NCI-H187 treated with DMSO at 0.1 percent for 48 hours (cell line): ENCODE measurements at regions not wholly inside any gene's neighbourhood (a gene's known extent, or its start where the extent isn't known, plus 50 kb on each side); places are given as distances from the start of the nearest gene placed in this dataset.
"Not testable (repeated sequence)": the region's sequence is repeated elsewhere in the genome, so short reads cannot be mapped to it uniquely, and the experiment has no call there.

Experiments
- DNase-seq: peaks from one replicate; lab custom pipeline; 2025; lab: John Stamatoyannopoulos, UW

DNA sequence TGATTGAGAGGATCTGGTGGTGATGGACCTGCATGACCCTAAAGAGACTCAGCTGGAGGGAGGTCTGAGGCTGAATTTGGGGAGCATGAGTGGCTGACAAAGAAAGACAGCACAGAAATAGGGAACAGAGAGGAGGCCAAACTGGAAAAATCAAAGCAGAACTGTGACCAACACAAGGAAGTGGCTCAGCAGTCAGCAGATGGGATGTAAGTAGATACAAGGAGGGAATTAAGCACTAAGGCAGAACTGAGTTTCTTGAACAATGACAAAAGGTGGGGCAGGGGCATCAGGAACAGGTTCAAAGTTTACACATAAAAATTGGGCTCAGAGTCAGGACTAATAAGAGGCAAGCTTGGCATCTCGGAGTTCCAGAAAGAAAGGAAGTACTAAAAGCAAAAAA lies 144.3 kb upstream of the KLF3 start:
- DNase-seq = no peak

DNA sequence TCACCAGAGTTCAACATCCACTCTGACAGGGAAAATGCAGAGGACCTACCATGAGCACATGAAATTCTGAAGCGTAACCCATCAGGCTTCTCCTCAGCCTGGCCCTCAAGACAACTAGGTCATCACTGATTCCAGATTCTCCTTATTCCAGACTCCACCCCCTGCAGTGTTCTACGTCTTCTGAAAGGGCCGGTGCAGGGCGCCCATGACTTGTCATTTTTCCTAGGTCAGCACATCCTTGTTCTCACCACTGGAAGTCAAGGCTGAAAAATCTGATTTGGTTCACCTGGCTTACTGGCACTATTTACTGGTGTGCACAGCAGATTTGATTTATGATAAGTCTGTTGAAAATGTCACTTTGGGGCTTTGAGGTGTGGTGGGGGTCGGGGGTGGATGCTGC lies 140.9 kb upstream of the KLF3 start:
- no peak for DNase-seq

DNA sequence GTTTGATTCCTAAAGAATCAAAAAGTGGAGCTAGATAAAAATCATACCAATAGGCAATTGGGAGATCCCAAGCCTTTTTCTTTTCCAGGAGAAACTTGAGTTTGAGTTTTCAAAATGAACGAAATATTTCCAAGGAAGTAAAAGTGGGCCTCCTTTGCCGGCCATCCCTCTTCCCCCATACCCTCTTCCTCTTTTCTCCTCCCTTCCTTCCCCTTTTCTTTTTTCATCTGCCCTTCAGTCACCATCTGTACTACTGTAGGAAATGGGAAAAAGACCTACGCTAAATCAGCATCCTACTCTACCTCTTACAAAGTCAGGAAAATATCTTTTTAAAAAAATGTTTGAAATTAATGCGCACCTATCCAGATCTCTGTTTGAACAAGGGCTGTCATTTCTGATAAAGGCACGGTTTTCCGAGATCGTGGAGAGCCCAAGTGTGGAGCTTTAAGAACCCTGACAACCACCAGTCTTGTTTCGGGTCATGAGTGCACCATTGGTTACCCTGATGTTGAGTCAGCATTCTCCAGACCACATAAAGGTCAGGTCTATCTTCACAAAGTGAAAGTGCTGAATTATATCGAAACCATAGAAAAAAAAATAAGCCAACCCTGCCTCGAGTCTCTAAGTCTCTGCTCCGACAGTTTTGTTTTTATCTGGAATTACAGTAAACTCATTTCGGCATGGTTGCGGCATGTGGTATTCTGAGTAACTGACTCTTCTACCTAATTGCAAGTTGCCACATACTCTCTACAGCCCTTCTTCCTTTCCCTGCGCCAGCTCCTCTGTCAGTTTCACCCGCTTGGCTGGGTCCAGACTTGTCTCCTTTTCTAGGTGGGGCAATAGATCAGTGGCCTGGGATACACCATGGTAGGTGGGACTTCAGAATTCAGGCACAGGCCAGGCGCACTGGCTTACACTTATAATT lies 140.2 kb upstream of the KLF3 start:
- no peak for DNase-seq

DNA sequence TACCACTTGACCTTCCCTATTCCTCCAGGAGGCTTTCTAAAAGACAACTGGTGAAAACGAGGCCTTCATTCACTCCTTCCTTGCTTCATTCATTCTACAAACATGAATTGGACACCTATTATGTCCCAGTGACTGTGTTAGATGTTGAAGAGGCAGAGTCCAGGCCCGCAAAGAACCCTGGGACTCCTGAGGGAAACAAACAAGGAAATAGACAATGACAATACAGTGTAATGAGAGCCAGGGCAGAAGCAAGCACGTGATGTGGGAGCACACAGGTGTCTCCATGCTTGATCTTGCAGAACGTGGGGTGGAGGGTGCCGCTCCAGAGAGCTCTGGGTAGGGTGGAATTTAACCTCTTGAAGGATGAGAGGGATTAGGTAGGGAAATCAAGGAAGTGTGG lies 137.6 kb upstream of the KLF3 start:
- DNase-seq = peak; percentile 3

DNA sequence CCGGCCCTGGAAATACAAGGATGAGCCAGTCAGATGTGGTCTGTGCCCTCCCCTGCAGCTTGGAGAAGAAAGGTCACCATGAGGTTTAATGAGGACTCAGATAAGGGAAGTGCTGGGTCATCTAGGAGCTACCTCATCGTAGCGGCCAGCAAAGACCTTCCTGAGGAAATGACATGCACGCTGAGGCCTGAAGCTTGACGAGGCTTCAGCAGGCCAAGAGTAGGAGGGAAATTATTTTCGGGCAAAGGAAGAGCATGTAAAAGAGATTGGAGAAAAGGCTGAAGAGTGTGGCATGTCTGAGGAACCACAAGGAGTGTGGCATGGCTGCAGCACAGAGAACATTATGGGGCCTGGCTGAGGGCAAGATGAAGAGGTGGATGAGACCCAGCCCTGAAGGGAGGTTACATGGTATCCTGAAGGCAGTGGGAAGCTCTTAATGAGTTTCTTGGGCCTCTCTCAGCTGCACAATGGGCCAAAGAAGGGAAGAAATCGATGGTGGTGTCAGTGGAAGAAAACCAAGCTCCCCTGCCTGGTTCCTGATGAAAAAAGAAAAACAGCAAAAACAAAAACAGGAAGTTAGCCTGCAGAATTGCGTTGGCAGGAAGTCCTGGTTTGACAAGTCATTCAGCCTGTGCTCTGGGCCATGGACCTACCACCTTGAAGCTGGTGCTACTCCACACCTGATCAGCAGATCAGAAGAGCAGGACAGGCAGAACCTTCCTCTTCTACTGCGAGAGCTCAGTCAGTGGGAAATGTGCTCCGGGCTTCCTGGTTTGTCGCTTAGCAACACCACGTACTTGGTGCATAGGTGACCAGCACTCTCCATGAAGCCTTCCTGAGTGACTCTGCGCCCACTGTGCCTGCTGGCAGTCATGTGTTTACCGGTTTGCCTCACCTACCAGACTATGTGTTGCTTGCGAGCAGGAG lies 134.5 kb upstream of the KLF3 start:
- DNase-seq = peak; percentile 19

DNA sequence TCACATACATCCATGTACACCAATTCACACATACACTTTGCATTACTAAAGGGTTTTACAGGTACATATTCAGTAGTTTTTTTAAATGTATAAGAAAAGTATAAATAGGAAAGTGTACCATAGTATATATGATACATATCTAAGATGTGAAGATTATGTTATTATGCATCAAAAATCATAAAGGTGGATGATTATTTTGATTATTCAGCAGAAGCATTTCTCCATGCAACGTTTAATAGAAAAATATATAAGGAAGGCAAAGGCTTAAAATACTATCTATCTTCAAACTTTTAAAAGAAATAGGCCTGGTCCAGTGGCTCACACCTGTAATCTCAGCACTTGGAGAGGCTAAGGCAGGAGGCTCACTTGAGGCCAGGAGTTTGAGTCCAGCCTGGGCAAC lies 133.5 kb upstream of the KLF3 start:
- DNase-seq = no peak

DNA sequence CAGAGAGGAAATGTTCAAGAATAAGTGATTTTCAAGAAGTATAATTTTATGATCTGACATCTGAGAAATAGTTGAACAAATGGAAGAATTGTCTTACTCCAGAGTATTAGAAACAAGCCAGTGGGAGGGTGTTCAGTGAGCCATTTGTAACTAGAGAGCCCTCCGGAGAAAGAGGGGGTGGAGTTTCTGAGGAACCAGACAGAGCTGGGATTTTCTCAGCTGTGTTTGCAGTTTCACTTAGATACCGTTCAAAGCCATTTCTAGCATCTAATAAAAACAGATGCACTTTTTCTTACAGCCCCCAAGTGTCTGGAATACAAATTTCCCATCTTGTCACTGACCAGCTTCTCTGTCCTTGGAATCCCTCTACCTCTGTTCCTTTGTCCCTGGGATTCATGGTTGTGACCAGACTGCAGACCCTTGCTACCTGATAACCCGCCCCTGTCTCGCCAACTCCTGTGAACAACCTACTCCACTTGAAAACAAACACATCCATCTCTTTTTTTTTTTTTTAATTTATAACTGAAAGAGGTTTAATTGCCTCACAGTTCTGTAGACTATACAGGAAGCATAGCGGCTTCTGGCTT lies 132.8 kb upstream of the KLF3 start:
- DNase-seq = peak; percentile 69

DNA sequence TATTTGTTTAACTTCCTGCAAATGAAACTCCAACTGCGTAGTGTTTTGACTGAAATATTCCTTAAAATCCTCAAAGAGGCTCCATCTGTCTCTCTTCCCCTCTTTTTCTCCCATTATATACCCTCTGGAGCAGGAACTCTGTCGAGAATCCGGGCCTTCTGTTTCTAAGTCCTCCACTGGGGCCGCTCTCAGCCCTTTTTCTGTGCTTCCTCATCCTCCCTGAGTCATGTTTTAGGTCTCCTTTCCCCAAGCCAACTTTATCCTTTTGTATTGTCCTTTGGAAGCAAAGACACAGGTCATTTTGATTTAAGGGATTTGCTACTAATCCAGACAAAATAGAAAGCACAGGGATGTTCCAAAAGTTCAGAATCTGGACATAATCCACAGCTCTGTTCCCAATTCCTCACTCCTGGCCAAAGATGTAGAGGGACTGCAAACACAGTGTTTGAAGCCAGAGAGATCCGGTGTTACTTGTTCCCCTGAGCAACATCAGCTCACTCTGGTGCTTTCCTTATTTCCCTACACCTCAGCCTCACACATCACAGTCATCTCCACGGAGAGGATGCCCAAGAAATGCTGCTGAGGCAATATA lies 131.0 kb upstream of the KLF3 start:
- no peak for DNase-seq

DNA sequence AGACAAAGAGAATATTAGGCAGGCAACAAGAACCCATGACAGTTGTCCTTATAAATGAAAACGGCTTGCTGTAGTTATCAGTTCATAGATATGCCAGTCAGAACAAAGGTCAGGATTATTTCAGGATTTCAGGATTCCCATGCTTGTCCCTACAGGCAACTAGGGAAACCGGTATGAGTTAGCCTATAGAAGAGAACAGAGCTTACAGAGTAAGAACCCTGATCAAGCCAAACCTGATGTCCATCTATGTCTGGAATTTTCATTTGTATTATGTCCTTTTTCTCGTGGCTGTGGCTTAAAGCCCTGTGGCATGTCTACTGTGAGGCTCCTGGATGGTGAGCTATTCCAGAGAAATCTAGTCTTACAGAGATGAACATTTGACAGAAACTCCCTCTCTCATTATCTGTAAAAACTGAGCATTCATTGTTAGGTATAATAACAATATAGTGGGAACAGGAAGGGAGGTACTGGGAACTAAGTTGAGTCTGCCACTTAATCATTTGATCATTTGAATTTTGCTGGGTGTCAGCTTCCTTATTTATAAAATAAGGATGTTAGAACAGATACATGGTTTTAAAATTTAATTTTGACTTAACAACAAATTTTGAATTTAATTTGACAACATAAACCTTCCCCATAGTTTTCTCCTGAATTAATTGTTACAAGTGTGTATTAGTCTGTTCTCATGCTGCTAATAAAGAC lies 129.5 kb upstream of the KLF3 start:
- DNase-seq = no peak

DNA sequence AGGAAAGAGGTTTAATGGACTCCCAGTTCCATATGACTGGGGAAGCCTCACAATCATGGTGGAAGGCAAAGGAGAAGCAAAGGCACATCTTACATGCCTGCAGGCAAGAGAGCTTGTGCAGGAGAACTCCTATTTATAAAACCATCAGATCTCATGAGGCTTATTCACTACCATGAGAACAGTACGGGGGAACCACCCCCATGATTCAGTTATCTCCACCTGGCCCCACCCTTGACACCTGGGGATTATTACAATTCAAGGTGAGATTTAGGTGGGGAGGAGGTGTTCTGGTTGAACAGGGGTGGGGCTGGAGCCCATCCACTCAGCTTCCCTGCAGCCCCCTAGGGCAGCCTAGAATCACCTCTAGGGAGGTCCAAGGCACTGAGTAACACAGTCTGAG lies 128.9 kb upstream of the KLF3 start:
- DNase-seq = not testable (repeated sequence)

DNA sequence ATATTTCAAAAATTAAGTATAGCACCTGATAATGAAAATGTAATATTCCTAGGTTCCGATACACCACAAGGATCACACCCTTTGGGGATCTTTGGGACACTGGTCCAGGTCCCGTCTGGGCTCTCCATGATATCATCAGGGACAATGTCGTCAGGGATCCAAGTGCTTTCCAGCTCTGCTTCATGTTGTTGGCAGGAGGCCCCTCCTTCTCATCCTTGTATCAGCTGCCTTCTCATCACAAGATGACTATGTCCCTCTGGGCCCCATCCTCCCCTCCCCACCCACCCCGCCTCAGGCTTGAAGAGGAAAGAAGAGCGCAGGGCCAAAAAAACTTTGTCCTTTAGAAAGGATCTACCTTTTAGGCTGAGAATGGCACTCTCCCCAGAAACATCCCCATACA lies 128.3 kb upstream of the KLF3 start:
- DNase-seq = no peak

DNA sequence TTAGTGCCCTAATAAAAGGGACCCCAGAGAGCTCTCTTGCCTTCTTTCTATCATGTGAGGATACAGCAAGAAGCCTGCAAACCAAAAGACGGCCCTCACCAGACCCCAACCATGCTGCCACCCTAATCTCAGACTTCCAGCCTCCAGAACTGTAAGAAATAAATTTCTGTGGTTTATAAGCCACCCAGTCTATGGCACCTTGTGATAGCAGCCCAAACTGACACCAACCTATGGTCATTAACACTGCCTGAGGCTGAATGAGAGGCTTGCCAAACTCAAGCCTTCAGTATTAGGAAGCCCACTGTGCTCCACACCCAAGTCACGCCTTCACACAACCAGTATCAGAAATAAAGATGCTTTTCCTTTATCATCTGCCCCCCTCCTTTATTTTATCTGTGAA lies 127.3 kb upstream of the KLF3 start:
- DNase-seq = no peak

DNA sequence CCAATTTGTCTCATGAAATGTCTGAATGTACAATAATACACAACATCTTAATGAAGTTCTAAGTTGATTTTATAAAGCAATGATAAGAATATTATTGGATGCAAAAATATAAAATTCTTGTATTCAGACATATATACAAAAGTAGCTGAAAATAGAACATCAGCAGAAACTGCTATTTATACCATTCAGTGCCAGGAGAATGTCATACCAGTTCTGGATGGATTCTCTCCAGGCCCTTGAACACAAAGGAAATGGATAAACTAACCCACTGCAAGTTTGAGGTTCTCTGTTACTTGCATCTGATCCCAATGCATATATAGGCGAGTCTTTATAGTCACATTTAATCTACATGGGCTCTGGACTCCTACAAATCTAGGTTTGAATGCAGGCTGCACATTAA lies 126.3 kb upstream of the KLF3 start:
- no peak for DNase-seq

DNA sequence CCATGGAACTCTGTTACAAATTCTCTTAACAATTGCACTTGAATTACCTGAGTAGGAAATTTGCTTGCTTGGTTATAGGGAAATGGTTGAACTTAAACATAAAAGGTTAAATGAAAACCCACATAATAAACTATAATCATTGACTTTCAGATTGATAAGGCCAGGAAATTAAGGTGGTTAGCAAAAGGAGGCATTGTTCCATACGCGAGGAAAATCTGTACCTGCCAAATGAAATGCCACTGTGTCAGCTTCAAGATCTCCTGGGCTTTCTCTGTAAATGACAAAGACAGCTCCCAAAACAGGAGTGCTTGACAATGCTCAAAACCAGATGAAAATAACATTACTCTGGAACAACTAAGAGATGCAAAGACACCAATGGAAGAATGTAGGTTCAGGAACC lies 125.5 kb upstream of the KLF3 start:
- DNase-seq = no peak

DNA sequence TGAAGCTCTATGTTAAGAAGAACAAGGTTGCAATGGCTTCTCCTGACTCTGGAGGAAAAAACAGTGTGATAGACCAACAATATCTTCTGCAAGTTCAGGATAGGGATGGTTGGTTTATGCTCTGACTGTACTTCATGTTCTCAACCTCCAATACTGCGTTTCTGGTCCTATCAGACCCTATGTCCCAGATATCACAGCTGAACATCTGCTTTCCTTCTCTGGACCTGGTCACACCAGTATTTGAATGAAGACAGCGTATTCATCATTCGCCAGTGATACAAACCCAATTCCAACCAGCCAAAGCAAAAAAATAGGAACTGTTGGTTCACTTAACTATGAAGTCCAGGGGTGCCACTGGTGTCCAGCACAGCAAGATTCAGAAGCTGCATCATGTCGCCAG lies 124.5 kb upstream of the KLF3 start:
- no peak for DNase-seq

DNA sequence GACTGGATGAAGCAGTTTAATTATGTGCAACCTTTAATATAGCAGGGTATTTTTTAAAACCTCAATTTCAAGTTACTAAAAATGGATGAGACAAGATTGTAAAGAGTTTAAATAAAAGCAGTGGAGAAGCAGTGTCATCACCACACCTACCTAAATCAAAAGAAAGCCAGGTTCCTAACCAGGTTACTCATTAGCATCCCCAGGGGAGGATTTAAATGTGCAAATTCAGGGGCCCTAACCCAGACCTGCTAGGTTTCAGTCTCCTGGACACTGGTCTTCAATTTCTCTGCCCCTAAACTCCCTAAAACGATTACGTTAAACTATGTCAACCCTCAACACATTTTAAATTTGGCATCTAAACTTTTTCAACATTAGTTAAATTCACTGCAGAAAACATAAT lies 116.9 kb upstream of the KLF3 start:
- DNase-seq = no peak

DNA sequence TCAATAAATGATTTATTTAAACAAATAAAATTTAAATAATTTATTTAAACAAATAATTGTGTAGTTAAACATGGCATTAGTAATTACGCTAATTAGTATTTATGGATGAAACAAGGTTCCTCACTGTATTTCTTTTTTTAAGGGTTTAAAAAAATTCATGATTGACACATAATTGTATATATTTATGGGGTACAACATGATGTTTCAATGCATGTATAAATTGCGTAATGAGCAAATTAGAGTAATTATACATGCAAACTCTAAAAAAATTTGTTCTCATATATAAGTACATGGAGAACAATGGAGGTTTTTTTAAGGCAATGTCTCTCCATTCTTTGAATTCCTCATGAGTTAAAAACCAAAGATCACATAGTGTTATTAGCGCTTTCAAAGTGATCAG lies 115.7 kb upstream of the KLF3 start:
- no peak for DNase-seq

DNA sequence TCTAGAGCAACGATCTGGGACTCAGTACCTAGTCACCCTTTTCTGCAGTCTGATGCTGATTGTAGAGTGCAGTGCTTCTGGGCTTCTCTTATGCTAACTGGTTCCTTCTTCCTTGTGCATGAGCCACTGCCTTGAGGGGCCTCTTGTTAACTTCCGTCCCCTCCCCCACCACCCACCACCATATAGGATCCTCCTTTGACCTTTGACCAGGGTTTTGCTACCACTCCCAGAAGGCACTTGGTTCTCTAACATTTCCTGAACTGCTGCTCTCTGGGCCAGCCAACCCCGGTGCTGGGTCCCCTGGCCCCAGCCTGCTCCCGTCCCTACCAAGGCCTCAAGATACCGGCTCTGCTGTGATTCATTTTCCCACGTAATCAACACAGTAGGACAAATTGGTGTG lies 104.6 kb upstream of the KLF3 start:
- DNase-seq = no peak

DNA sequence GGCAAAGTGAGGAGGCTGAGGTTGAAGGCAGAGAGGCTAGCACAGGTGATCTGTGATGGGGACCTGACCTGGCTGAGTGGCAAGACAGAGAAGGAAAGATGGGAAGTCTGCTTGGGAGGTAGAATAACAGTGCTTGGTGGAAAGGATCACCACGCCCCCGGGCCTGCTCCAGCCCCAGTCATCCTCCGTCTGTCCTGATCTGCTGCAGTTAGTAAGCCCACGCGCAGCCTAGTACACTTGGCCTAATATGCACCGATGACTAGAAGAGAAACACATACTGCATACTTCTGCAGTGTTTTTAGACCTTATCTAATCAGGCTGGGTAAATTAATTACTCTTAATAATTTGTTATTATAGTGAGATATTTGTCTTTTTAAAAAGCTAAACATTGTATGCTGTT lies 103.7 kb upstream of the KLF3 start:
- no peak for DNase-seq

DNA sequence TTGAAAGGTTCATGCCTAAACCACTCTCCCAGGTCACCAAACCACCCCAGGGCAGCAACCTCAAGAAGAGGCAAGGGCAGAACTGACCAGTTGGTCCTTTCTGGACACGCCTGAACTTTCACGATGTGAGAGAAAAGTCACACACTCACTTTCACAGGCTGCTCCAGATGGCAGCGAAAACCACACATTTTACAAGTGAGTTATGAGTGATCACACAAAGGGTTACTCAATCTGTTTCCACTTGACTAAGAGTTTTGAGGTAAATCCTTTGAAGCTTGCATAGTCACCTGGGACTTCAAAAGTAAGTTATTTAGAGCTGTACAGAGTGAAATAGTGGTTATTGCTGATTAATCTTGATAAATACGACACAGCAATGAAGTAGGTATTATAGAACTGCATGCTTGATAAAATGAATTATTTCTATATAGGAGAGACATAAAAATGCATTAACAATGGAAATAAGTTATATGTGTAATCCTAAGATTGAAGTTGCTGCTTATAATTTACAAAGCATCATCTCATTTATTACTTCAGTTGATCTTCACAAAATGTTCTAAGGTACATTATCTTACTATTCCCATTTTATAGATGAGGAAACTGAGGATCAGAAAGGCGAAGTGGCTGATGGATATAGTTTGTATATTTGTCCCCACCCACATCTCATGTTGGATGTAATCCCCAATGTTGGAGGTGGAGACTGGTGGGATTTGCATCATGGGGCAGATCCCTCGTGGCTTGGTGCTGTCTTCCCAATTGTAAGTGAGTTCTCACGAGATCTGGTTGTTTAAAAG lies 103.0 kb upstream of the KLF3 start:
- no peak for DNase-seq

DNA sequence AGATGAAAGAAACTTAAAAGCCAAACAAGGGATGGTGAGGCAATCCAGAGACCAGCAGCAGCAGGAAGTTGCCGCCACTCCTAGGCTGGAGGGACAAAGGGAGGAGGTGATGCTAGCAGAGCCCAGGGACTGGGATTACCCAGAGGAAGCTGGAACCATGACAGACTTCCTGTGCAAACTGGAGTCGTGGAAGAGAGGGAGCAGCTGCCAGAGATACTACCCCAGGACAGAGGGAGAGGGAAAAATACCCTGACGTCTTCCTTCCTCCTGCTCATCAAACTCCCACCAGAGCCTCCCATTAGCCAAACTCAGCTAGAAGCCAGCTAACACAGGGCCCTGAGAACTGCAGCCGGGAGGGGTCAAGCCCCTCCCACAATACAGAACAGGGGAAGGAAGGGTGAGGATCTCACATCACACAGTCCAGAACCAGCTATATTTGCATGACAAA lies 101.2 kb upstream of the KLF3 start:
- DNase-seq = no peak
